ENCODE measurements at regions not wholly inside any gene's neighbourhood (a gene's known extent, or its start where the extent isn't known, plus 50 kb on each side); places are given as distances from the start of the nearest gene placed in this dataset.

- no peak for DNase-seq (ENCODE audit: low spot score)
Measured at GRCh38 chr12:124096109-124096508, 123.1 kb downstream of the ZNF664 start.

DNA sequence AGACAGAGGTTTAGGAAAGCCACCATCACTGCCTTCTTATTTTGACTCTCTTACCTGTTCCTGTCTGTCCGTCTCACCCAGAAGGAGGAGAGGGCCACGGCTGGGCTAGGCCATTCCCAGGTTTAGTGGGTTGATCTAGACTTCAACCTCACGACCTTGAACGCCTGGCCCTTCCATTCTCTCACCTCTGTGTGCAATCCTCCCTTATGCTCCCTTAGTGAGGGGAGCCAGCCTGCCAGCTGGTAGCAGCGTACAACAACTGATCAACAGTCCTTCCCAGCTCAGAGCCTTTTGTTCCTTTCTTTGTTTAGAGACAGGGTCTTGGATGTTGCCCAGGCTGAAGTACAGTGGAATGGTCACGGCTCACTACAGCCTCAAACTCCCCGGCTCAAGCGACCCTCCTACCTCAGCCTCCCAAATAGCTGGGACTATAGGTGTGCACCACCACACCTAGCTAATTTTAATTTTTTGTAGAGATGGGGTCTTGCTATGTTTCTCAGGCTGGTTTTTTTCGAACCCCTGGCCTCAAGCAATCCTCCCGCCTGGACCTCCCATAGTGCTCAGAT, 123.9 kb downstream of the ZNF664 start:
- DNase-seq (ENCODE audit: low spot score), result no peak

- DNase-seq (ENCODE audit: low spot score), result no peak
Measured at GRCh38 chr12:124097701-124098100, 124.7 kb downstream of the ZNF664 start.

DNA sequence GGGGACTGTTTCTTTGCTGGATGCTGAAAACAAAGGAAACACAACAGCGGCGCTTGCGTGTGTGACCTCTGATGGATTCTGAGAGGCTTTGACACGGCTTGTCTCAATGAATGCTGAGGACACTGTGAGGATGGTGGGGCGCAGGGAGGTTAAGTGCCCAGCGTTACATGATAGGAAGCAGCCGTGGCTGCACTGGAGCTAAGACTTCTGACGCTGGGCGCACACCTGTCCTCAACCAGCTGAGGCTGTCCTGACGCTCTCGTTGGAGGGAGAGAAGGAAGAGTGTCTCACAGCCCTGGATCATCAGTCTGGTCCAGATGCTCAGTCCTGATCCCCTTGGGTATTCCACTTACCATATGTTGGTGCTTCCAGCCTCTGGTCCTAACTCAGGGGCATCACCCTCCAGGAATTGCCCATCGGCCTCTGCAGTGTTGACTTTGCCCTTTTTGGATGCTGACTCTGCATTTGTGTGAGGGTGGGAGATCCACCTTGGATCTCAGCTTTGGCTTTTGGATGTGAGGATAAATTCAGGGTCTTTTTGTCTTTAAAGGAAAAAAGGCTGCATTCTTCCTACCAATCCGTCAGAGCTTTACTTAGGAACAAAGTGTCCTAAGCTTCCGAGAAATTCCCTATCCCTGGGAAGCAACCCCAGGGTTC, 125.2 kb downstream of the ZNF664 start:
- DNase-seq (ENCODE audit: low spot score), result no peak

DNA sequence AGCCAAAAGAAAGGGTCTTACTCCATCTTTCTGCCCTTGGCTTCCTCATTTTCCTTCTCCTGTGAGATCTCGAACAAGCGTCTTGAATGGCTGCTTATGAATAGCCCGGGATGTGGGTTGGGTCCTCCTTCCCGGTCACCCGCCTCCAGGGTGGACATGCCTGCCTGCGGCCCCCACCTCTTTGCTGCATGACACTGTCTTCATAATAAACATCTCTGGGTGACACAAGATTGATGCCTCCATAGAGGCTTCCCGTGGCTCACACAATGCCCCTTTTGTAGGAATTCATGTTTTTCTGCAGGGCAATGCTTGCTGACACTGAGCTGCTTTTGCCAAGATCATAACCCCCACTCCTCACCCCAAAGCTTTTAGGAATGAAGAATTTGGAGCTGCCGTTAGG, 125.9 kb downstream of the ZNF664 start:
- DNase-seq (ENCODE audit: low spot score), result peak; percentile 69

- no peak for DNase-seq (ENCODE audit: low spot score)
Measured at GRCh38 chr12:124099661-124100060, 126.6 kb downstream of the ZNF664 start.

- no peak for DNase-seq (ENCODE audit: low spot score)
Measured at GRCh38 chr12:124100572-124101178, 127.7 kb downstream of the ZNF664 start.

- DNase-seq (ENCODE audit: low spot score), result no peak
Measured at GRCh38 chr12:124105546-124105945, 132.5 kb downstream of the ZNF664 start.

GRCh38 chr12:124107351-124107750, 134.3 kb downstream of the ZNF664 start:
- DNase-seq (ENCODE audit: low spot score), result no peak

DNA sequence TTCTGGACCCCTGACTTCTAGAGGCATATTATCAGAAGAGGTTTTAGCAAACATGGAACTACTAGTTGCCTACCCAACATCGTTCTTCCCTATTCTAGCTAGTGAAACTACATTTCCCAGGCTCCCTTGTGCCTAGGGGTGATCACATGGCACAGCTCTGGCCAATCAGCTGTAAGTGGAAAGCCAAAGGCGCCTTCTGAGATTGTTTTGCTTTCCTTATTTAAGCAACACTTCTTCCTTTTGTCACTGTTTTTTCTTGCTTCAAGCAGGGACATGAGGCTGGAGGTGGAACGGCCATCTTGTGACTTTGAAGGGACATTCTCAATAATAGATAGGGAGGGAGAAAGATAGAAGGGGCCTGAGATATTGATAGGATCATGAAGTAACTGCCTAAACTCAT, 136.7 kb downstream of the ZNF664 start:
- DNase-seq (ENCODE audit: low spot score), result peak; percentile 67

- no peak for DNase-seq (ENCODE audit: low spot score)
Measured at GRCh38 chr12:124110372-124110883, 137.4 kb downstream of the ZNF664 start.

DNA sequence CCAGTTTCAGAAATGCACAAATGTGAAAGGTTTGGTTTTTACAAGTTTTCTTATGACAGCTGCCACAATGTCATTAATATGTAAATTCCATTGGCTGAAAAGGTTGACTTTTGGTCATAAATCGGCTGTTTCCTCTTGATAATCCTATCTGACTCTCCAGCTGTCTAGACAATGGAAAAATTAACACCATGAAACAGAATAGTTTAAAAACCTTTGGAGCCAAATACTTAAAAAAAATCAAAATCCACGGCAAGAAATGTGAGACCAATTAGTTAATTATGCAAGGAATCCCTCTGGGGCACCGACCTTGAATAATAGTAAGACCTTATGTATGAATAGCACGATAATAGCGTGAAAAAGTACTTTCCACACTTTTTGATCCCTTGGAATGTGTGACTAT, 138.0 kb downstream of the ZNF664 start:
- DNase-seq (ENCODE audit: low spot score), result no peak

- DNase-seq (ENCODE audit: low spot score), result peak; percentile 57
Measured at GRCh38 chr12:124114316-124114715, 141.3 kb downstream of the ZNF664 start.

DNA sequence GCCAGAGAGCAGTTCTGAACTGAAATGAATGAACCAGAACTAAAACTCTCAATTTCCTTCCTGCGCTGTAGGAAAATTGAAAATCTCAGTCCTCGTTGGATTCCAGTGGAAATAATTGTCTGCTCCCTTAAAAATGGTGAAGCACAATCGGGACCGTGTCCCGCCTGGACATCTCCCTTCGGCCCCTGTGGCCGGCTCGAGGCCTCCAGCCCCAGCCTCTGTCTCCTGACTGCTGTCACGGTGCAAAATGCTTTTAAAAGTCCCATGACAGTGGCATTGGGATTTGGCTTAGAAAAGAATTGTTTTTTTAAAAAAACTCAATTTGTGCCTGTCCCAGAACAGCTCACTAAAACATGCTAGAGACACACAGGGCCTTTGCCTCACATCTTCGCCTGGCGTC, 142.5 kb downstream of the ZNF664 start:
- DNase-seq (ENCODE audit: low spot score), result no peak

- no peak for DNase-seq (ENCODE audit: low spot score)
Measured at GRCh38 chr12:124115976-124116690, 143.1 kb downstream of the ZNF664 start.

- DNase-seq (ENCODE audit: low spot score), result no peak
Measured at GRCh38 chr12:124120739-124121138, 147.7 kb downstream of the ZNF664 start.

DNA sequence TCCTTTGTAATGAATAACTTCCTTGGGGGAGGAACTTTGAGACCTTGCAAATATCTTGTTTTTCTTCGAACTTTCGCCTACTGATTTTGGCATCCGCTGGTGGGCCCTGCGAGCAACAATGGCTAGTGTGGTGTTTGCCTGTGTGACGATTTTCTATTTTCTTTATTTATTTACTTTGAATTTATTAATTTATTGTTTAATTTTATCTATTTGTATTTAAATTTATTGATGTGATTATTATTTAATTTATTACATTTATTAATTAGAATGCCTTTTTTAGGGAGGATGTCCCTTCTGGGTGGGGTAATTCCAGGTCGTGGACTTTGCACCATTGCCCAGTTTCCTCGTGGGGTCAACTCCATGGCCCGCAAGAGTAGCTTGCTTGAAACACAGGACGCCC, 149.7 kb downstream of the ZNF664 start:
- no peak for DNase-seq (ENCODE audit: low spot score)

DNA sequence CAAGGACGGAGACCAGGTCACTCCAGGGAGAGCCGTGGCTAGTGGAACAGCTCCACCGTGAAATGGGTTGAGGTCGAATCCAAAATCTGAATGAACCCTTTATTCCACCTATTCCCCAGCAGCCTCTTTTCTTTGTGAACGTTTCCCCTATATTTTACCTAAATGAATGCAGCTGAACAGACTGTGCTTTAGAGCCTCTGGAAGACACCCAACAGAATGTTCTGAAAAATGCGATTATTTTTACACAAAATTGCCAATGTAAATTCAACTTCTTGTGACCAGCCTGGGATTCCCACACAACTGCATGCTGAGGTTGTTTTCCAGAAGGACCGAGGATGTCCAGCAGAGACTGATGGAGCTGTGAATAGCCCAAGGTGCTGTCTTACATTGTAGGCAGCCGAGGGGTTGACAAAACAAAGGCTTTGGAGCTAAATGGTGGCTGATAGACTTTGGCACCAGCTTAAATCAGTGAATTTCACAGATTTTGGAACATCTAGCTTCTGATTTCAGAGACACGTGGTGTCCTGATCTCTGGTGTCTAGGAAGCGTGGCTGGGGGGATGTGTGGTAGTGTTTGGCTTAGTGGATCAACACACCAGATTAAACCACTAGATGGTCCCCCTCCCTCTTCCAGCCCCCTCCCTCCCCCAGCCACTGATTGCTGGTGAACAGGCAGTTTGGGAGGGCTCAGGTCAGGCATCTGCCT, 150.4 kb downstream of the ZNF664 start:
- no peak for DNase-seq (ENCODE audit: low spot score)

DNA sequence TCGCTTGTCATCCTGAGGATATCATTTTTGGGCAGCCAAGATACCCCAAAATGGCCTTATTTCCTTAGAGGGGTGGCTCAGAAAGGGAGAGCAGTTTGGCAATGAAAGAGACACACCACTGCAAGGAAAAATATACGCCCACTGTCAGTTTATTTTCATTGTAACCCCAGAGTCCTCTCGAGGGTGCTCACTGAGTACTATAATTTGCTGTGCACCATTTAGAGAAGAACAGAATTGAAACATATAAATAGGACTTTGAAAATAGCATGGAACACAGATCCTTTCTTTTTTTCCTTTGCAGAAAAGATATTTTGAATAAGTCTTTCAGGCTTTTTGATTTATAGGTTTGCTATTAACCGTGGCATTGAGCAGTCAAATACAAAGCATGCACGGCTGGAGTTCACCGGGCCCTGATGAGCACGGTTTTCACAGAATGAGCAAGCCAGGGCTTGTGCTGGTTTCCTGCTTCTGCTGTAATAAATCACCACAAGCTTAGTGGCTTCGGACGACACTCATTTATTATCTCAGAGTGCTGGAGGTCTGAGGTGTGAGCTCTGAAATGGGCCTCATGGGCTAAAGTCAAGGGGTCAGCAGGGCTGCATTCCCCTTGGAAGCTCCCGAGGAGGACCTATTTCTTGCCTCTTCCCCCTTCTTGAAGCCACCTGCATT, 152.3 kb downstream of the ZNF664 start:
- DNase-seq (ENCODE audit: low spot score), result no peak

DNA sequence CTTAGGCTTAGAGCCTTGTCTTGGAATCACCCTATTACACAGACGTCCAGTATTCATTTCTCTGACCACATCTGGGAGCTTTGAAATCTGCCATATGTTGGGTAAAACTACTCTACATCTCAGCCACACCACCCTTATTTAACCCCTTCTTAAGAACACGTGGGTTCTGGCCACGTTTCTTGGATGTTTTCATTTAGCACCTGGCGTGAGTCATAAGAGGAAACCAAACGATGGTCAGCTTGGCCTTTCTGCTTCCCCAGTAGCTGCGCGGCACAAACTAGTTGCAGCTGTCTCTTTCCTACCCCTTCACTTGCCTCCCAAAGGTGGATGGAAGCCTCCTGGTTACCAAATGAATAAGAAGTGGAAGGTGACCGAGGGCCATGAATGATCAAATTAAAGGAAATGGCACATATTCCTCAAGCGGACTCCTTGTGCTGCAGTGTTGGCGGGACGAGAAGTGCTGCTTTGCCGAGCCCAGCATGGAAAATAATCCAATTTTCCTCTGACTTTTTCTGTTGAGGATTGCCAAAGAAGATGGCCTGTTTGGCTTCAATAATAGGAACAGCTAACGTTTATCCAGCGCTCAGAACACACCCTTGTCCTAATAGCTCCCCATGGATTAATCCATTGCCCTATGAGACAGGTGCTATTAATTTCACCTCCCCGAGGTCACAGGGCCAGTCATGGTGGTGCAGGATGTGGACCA, 154.1 kb downstream of the ZNF664 start:
- DNase-seq (ENCODE audit: low spot score), result no peak

DNA sequence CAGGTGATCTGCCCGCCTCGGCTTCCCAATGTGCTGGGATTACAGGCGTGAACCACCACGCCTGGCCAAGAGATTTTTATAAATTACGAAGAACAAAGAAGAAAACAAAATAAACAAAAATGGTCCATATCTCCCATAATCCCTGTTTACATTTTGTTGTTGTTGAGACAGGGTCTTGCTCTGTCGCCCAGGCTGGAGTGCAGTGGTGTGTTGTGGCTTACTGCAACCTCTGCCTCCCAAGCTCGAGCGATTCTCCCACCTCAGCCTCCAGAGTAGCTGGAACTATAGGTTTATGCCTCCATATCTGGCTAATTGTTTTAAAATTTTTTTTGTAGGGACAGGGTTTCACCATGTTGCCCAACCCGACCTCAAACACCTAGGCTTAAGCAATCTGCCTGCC, 156.1 kb downstream of the ZNF664 start:
- no peak for DNase-seq (ENCODE audit: low spot score)

All from COLO829 (cell line).